22Rv1 (cell line): ENCODE measurements at regions not wholly inside any gene's neighbourhood (a gene's known extent, or its start where the extent isn't known, plus 50 kb on each side); places are given as distances from the start of the nearest gene placed in this dataset.

ENCODE experiments used
- H3K27ac ChIP-seq: fragments of 450-650 bp; 2 replicates; pipeline ENCODE4 v1.5.1; 2017
- ZFX ChIP-seq: fragments of 450-650 bp; IDR thresholded peaks from 2 replicates; pipeline ENCODE4 v1.6.1; 2017; ENCODE audit warnings: antibody characterized with exemption, borderline replicate concordance
- TF ChIP-seq, protein P1 (sequence below): fragments of 450-650 bp; IDR thresholded peaks from 2 replicates; pipeline ENCODE4 v1.5.1; 2017; ENCODE audit warnings: mild to moderate bottlenecking

DNA sequence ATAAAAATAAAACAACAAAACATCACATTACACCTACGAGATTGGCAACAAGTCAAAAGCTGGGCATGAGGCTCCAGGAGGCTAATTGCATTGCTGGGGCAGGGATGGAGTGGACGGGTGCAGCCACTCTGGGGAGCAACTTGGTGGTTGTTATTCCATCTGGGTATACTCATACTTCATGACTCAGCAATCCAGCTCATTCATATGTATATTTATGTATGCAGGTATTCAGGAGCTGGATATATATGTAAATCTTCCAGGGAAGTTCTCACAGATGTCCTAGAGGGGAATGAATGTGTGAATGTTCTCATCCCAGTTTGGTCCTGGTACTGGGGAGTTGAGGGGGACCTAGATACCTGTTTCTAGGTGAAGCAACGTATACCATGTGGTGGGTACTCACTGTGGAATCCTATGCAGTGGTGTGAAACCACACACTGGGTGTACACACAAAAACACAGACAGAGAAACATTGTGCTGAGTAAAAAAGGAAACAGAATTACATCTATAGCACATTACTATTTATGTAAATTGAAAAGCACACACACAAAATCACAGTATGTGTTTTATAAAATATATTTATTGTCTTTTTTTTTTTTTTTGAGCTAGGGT is 79.7 kb upstream of the RAB4A start:
- TF ChIP-seq ZFX = no peak
- TF ChIP-seq, protein P1, sequence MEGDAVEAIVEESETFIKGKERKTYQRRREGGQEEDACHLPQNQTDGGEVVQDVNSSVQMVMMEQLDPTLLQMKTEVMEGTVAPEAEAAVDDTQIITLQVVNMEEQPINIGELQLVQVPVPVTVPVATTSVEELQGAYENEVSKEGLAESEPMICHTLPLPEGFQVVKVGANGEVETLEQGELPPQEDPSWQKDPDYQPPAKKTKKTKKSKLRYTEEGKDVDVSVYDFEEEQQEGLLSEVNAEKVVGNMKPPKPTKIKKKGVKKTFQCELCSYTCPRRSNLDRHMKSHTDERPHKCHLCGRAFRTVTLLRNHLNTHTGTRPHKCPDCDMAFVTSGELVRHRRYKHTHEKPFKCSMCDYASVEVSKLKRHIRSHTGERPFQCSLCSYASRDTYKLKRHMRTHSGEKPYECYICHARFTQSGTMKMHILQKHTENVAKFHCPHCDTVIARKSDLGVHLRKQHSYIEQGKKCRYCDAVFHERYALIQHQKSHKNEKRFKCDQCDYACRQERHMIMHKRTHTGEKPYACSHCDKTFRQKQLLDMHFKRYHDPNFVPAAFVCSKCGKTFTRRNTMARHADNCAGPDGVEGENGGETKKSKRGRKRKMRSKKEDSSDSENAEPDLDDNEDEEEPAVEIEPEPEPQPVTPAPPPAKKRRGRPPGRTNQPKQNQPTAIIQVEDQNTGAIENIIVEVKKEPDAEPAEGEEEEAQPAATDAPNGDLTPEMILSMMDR = no peak
- H3K27ac ChIP-seq = no peak overlapping the region

DNA sequence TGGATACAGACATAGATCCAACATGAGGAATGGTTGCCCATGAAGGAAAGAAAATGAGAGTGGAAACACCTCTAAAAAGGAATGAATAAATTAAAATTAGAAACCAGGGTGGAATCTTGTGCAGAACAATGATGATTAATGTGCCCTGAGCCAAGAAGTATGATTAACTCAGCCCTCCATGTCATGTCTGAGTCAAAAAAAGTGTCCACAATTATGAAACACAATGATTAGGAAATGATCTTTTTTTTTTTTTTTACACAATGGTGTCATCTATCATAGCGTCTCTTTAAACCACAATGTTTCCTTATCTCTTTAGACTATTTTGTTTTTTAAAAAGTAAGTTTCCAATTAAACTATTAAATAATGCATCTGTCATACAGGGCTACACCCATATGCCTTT is 78.9 kb upstream of the RAB4A start:
- no peak for TF ChIP-seq ZFX
- TF ChIP-seq, protein P1 = no peak
- H3K27ac ChIP-seq = no peak overlapping the region

DNA sequence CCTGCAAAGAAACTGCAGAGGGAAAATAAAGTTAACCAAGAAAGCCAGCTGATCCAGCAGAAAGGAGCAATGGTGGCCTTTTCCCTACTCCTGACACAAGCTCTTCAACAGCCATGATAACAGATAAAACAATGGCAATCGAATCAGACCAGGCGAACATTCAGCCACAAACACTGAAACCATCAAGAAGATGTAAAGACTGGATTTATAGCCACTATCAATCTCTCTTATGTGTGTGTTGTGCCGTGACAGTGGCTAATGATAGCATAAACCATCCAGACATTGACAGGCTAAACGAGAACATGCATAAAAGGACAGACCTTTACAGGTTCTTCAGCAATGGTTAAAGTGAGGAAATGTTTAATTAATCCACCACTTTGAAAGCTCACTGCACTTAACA is 78.1 kb upstream of the RAB4A start:
- H3K27ac ChIP-seq = no peak overlapping the region
- TF ChIP-seq, protein P1 = no peak
- no peak for TF ChIP-seq ZFX

DNA sequence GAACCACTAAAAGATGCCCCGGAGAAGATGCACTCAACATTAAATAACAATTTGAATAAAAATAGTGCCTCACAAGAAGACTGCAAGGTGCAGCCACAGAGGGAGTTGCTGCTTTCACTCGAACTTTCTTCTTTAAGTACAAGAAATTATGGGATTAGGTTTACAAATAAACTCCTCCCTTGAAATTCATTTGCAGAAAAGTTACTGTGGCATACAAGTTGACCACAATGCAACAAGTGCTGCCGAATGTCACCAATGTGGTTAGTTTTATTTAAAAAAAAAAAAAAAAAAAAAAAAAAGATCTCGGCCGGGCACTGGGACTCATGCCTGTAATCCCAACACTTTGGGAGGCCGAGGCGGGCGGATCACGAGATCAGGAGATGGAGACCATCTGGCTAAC is 76.8 kb upstream of the RAB4A start:
- no peak for TF ChIP-seq ZFX
- TF ChIP-seq, protein P1 = no peak
- no peak overlapping the region for H3K27ac ChIP-seq

DNA sequence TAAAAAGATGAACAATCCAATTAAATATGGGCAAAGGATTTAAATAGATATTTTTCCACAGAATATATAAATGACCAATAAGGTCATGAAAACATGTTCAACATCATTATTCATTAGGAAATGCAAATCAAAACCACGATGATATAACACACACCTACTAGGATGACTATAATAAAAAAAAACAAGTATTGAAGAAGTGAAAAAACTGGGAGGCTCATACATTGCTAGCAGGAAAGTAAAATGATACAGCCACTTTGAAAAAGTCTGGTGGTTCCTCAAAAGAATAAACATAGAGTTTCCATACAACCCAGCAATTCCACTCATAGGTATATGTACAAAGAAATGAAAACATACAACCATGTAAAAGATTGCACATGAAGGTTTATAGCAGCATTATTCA is 75.7 kb upstream of the RAB4A start:
- TF ChIP-seq, protein P1 = no peak
- TF ChIP-seq ZFX = no peak
- H3K27ac ChIP-seq = no peak overlapping the region

DNA sequence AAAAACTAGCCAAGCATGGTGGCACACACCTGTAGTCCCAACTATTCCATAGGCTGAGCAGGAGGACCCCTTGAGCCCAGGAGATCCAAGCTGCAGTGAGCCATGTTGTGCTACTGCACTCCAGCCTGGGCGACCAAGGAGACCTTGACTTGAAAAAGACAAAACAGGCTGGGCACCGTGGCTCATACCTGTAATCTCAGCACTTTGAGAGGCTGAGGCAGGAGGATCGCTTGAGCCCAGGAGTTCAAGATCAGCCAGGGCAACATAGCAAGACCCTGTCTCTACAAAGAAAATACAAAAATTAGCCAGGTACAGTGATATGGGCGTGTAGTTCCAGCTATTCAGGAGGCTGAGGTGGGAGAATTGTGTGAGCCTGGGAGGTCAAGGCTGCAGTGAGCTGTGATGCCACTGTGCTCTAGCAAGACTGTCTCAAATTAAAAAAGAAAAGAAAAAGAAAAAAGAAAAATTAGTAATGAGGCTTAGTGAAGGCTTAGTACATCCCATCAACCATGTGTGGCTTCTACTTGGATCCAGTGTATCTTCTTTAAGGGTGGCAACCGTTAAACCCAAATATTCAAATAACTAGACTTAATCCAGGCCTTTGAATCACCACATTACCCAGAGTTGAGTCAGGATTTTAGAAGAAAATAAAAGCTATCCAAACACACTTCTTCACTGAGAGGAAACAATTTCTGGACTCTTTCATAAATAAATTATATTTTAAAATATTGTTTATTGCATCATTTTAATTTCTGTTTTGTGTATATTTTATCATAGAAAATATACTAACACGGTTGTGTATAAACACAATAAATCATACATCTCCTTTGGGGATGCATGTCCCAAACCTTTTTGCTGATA is 74.3 kb upstream of the RAB4A start:
- TF ChIP-seq, protein P1 = no peak
- TF ChIP-seq ZFX = no peak
- no peak overlapping the region for H3K27ac ChIP-seq

DNA sequence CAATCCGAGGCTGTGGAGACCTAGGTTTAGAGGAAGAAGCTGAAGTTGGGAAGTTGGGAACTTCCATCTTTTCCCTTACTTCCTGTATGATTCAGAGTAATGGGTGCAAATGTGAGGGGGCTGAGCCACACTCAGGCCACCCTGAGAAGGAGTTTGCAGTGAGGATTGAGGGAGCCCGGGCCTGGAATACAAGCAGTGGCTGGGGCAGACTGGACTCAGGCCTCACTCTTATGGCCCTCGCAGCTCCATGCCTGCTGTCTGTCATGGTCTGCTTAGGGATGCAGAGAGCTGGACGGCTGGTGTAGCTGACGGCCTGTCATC is 73.7 kb upstream of the RAB4A start:
- H3K27ac ChIP-seq = no peak overlapping the region
- TF ChIP-seq, protein P1 = no peak
- TF ChIP-seq ZFX = no peak
